ENCODE measurements at regions not wholly inside any gene's neighbourhood (a gene's known extent, or its start where the extent isn't known, plus 50 kb on each side); places are given as distances from the start of the nearest gene placed in this dataset.

DNA sequence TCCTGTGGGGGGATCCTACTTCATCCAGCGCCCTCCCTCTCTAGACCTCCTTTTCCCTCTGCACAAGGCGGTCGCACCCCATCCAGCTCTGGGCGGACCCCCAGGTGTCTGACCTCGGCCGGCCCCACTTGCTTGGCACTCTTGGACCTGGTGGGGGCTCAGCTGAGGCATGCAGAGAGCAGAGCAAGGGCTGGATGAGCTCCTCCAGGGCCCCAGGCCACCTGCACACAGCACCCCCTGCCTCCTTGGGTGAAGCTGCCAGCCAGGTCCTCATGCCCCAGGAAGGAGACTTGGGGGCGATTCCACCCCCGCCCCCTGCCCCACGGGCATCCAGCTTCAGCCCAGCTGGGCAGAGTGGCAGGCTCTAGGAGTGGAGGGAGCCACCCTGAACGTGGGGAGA lies 159.4 kb upstream of the GSE1 start:
- H3K4me3 ChIP-seq (ENCODE audit: low read length, poor library complexity, severe bottlenecking): no peak overlapping the region
- H3K4me2 ChIP-seq (ENCODE audit: low read depth, low read length, poor library complexity, severe bottlenecking): peak overlapping the region; percentile 30
- H3K9me3 ChIP-seq (ENCODE audit: insufficient read depth, low read depth, low read length): no peaks in the 10 kb centered on the region
- peaks cover 93% of the 10 kb centered on the region for H3K4me1 ChIP-seq (ENCODE audit: insufficient read depth, low read length, poor library complexity, severe bottlenecking)
- peak overlapping the region; percentile 98 for H3K9ac ChIP-seq (ENCODE audit: low read depth, low read length, poor library complexity, severe bottlenecking)
- H3F3A ChIP-seq (ENCODE audit: low read depth): peaks cover 15% of the 10 kb centered on the region
- TF ChIP-seq, protein P1, sequence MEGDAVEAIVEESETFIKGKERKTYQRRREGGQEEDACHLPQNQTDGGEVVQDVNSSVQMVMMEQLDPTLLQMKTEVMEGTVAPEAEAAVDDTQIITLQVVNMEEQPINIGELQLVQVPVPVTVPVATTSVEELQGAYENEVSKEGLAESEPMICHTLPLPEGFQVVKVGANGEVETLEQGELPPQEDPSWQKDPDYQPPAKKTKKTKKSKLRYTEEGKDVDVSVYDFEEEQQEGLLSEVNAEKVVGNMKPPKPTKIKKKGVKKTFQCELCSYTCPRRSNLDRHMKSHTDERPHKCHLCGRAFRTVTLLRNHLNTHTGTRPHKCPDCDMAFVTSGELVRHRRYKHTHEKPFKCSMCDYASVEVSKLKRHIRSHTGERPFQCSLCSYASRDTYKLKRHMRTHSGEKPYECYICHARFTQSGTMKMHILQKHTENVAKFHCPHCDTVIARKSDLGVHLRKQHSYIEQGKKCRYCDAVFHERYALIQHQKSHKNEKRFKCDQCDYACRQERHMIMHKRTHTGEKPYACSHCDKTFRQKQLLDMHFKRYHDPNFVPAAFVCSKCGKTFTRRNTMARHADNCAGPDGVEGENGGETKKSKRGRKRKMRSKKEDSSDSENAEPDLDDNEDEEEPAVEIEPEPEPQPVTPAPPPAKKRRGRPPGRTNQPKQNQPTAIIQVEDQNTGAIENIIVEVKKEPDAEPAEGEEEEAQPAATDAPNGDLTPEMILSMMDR (conservative IDR thresholded peaks at IDR 0.05; ENCODE audit: low read length): no peak; the same call in 1 of the 2 replicates
- no peak for TF ChIP-seq EZH2phosphoT487 (IDR thresholded peaks at IDR 0.05; ENCODE audit: borderline replicate concordance)
- no peaks in the 10 kb centered on the region for H3K27me3 ChIP-seq (ENCODE audit: insufficient read depth, low read length, poor library complexity, severe bottlenecking)
- no peak overlapping the region for H2AFZ ChIP-seq (ENCODE audit: low read length)
- no peaks in the 10 kb centered on the region for H3K36me3 ChIP-seq (ENCODE audit: insufficient read depth, low read length)
- no peaks in the 10 kb centered on the region for H3K9me2 ChIP-seq (replicated peaks; ENCODE audit: low read depth, low read length)
- H4K20me1 ChIP-seq (ENCODE audit: insufficient read depth, low read length, poor library complexity, severe bottlenecking): no peaks in the 10 kb centered on the region
- H3K79me2 ChIP-seq (ENCODE audit: insufficient read depth, low read length): peaks cover 43% of the 10 kb centered on the region

DNA sequence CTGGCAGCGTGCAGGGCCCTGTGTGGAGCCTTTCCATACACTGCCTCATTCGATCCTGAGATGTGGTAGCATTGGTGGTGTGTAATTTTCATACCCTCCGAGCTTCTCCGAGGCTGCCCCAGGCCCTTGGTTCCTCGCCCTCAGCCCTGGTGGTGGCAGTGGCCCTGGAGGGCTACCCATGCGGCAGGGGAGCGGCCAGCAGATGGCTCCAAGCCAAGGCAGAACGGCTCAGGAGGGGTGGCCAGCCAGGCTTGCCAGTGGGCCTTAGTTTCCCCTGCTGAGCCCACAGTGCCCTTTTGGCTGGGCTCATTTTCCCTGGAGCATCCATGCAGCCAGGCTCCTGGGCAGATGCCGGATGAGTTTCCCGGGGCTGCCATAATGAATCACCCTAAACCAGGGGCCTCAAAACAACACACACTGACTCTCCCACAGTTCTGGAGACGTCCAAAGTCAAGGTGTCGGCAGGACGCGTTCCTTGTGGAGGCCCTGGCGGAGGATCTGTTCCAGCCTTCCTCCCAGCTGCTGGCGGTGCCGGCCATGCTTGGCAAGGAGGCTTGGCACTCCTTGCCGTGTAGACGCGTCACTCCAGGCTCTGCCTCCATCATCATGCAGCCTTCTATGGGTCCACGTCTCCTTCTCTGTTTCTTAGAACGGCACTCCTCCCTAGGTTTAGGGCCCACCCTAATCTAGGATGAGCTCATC lies 158.8 kb upstream of the GSE1 start:
- no peak overlapping the region for H2AFZ ChIP-seq (ENCODE audit: low read length)
- H3K9me3 ChIP-seq (ENCODE audit: insufficient read depth, low read depth, low read length): no peaks in the 10 kb centered on the region
- peak overlapping the region; percentile 30 for H3K4me2 ChIP-seq (ENCODE audit: low read depth, low read length, poor library complexity, severe bottlenecking)
- H3K36me3 ChIP-seq (ENCODE audit: insufficient read depth, low read length): no peaks in the 10 kb centered on the region
- H3K4me3 ChIP-seq (ENCODE audit: low read length, poor library complexity, severe bottlenecking): no peak overlapping the region
- no peaks in the 10 kb centered on the region for H3K27me3 ChIP-seq (ENCODE audit: insufficient read depth, low read length, poor library complexity, severe bottlenecking)
- H3K9me2 ChIP-seq (replicated peaks; ENCODE audit: low read depth, low read length): no peaks in the 10 kb centered on the region
- peaks cover 9% of the 10 kb centered on the region for H3F3A ChIP-seq (ENCODE audit: low read depth)
- TF ChIP-seq EZH2phosphoT487 (IDR thresholded peaks at IDR 0.05; ENCODE audit: borderline replicate concordance): no peak
- TF ChIP-seq, protein P1 (conservative IDR thresholded peaks at IDR 0.05; ENCODE audit: low read length): 0 out of 2 replicates have a peak, but pooled peaks have one; percentile 7
- H4K20me1 ChIP-seq (ENCODE audit: insufficient read depth, low read length, poor library complexity, severe bottlenecking): no peaks in the 10 kb centered on the region
- H3K9ac ChIP-seq (ENCODE audit: low read depth, low read length, poor library complexity, severe bottlenecking): peak overlapping the region; percentile 98
- peaks cover 48% of the 10 kb centered on the region for H3K79me2 ChIP-seq (ENCODE audit: insufficient read depth, low read length)
- peaks cover 92% of the 10 kb centered on the region for H3K4me1 ChIP-seq (ENCODE audit: insufficient read depth, low read length, poor library complexity, severe bottlenecking)

DNA sequence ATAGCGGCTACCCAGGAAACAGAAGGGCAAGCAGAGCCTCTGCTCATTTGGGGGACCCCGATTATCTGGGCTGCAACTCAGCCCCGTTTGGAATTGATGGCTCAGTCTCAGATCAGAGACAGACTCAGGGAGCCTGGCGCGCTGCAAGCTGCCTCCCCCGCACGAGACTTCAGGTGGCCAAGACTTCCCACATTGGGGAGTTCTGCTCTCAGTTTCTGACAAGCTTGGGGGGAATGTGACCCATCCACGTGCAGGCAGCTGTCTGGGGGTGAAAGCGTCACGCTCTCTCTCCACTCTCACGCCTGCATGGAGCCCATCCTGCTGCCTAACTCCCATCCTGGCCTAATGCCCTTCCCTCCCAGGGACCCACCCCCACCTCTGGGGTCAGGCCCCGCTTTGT lies 157.6 kb upstream of the GSE1 start:
- Histone ChIP-seq H3K4me2 (ENCODE audit: low read depth, low read length, poor library complexity, severe bottlenecking) (peak overlapping the region; percentile 3), H3F3A (ENCODE audit: low read depth) (peaks cover 3% of the 10 kb centered on the region; the same call in 1 of the 2 replicates)

More for the DNA sequence above, 157.6 kb upstream of the GSE1 start:
- Histone ChIP-seq H3K9ac (ENCODE audit: low read depth, low read length, poor library complexity, severe bottlenecking) (peak overlapping the region; percentile 98), H3K27me3 (ENCODE audit: insufficient read depth, low read length, poor library complexity, severe bottlenecking) (no peaks in the 10 kb centered on the region), H2AFZ (ENCODE audit: low read length) (no peak overlapping the region), H3K9me3 (ENCODE audit: insufficient read depth, low read depth, low read length) (no peaks in the 10 kb centered on the region), H3K9me2 (replicated peaks; ENCODE audit: low read depth, low read length) (no peaks in the 10 kb centered on the region), H3K4me3 (ENCODE audit: low read length, poor library complexity, severe bottlenecking) (no peak overlapping the region), H3K4me1 (ENCODE audit: insufficient read depth, low read length, poor library complexity, severe bottlenecking) (peaks cover 98% of the 10 kb centered on the region), H3K36me3 (ENCODE audit: insufficient read depth, low read length) (no peaks in the 10 kb centered on the region), H3K79me2 (ENCODE audit: insufficient read depth, low read length) (peaks cover 52% of the 10 kb centered on the region), H4K20me1 (ENCODE audit: insufficient read depth, low read length, poor library complexity, severe bottlenecking) (no peaks in the 10 kb centered on the region)
- TF ChIP-seq EZH2phosphoT487 (IDR thresholded peaks at IDR 0.05; ENCODE audit: borderline replicate concordance): no peak
- TF ChIP-seq, protein P1 (conservative IDR thresholded peaks at IDR 0.05; ENCODE audit: low read length): no peak

Measured in Loucy (cell line).